22Rv1 (cell line): ENCODE measurements at regions not wholly inside any gene's neighbourhood (a gene's known extent, or its start where the extent isn't known, plus 50 kb on each side); places are given as distances from the start of the nearest gene placed in this dataset.
"Not testable (repeated sequence)": the region's sequence is repeated elsewhere in the genome, so short reads cannot be mapped to it uniquely, and the experiment has no call there.

Experiments used
- H3K27ac ChIP-seq: fragments of 450-650 bp; 2 replicates; pipeline ENCODE4 v1.5.1; 2017
- ZFX ChIP-seq: fragments of 450-650 bp; IDR thresholded peaks from 2 replicates; pipeline ENCODE4 v1.6.1; 2017; ENCODE audit warnings: antibody characterized with exemption, borderline replicate concordance
- TF ChIP-seq, protein P1 (sequence below): fragments of 450-650 bp; IDR thresholded peaks from 2 replicates; pipeline ENCODE4 v1.5.1; 2017; ENCODE audit warnings: mild to moderate bottlenecking

DNA sequence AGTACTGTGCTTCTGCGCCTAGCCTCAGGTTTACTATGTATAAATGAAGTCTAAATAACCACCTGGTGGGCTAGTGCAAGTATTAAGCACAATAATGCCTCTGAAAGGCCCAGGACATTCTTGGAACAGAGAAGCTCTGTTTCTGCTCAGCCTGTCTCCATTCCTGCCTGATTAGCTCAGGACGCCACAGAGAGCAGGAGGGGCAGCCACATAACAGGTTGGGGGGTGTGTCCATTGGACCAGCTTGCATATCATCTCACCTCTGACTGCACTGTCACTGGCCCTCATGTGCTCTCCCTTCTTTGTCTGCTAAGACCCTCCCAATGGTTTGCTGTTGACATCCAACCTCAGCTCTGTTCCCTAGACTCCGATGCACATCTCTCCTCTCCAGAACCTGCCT is 52.8 kb upstream of the IKZF1 start:
- H3K27ac ChIP-seq, result no peak overlapping the region
- TF ChIP-seq, protein P1, sequence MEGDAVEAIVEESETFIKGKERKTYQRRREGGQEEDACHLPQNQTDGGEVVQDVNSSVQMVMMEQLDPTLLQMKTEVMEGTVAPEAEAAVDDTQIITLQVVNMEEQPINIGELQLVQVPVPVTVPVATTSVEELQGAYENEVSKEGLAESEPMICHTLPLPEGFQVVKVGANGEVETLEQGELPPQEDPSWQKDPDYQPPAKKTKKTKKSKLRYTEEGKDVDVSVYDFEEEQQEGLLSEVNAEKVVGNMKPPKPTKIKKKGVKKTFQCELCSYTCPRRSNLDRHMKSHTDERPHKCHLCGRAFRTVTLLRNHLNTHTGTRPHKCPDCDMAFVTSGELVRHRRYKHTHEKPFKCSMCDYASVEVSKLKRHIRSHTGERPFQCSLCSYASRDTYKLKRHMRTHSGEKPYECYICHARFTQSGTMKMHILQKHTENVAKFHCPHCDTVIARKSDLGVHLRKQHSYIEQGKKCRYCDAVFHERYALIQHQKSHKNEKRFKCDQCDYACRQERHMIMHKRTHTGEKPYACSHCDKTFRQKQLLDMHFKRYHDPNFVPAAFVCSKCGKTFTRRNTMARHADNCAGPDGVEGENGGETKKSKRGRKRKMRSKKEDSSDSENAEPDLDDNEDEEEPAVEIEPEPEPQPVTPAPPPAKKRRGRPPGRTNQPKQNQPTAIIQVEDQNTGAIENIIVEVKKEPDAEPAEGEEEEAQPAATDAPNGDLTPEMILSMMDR, result no peak
- TF ChIP-seq ZFX, result no peak

DNA sequence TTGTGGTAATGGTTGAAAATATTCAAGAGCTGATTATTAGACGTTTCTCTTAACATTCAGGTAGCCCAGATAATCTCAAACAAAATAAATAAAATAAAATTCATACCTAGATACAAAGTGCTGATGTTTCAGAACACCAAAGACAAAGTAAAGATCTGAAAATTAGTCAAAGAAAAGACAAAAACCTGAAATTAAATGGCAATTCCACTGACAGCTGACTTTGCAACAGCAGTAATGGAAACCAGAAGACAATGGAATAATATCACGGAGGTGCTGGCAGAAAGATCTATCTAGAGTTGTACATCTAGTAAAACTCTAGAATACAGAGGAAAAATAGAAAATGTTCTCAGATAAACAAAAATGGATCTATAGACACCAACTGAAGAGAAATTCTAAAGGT is 58.0 kb upstream of the IKZF1 start:
- no peak overlapping the region for H3K27ac ChIP-seq
- TF ChIP-seq ZFX, result no peak
- TF ChIP-seq, protein P1, result no peak

DNA sequence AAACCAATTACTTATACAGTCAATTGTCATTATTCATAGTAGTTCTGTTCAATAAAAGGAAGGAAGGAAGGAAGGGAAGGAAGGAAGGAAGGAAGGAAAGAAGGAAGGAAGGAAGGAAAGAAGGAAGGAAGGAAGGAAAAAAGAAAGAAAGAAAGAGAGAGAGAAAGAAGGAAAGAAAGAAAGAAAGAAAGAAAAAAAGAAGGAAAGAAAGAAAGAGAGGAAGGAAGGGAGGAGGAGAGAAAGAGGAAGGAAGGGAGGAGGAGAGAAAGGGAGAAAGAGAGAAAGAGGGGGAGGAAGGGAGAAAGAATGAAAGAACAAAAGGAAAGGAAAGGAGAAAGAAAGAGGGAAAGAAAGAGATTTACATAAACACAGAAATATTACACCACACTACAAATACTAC is 62.4 kb upstream of the IKZF1 start:
- not testable (repeated sequence) for H3K27ac ChIP-seq

DNA sequence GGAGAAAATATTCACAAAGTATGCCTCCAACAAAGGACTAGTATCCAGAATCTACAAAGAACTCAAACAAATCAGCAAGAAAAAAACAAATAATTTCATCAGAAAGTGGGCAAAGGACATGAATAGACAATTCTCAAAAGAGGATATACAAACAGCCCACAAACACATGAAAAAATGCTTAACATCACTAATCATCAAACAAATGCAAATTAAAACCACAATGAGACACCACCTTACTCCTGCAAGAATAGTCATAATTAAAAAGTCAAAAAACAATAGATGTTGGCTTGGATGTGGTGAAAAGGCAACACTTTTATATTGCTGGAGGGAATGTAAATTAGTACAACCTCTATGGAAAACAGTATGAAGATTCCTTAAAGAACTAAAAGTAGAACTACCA is 63.8 kb upstream of the IKZF1 start:
- not testable (repeated sequence) for H3K27ac ChIP-seq

DNA sequence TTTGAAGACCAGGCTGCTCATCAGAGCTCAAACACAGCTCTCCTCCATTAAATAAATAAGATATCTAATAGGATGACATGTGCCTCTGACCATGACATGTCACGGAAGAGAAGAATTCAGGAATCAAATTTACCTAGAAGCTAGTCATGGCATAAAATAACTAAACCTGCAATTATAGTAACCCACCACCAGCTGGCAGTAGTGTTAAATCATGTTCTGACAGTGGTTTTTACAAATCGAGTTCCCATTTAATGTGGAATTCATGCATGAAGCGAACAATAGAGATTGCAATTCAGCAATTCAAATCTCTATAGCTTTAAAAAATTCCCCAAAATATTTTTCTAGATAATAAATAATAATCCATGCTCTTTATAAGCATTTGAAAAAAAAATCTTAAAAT is 74.6 kb upstream of the IKZF1 start:
- no peak overlapping the region for H3K27ac ChIP-seq
- TF ChIP-seq, protein P1, result peak; percentile 81
- no peak for TF ChIP-seq ZFX

DNA sequence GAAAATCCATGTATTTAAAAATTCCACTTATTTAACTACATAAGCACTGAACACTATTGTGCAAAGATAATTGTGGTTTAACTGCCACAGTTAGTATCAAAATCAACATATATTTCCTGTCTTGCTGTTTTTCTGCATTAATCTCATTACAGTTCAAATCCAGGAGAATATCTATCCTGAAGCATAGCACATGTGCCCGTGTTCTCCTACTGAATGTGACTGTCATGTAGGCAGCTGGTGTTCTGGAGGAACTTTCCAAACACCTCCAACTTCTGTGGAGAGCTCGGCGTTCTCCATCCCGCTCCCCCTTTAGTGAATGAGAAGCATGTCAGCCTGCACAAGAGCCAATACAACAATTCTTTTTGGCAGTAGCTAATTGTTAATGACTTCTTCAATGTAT is 76.4 kb upstream of the IKZF1 start:
- no peak overlapping the region for H3K27ac ChIP-seq
- TF ChIP-seq ZFX, result no peak

DNA sequence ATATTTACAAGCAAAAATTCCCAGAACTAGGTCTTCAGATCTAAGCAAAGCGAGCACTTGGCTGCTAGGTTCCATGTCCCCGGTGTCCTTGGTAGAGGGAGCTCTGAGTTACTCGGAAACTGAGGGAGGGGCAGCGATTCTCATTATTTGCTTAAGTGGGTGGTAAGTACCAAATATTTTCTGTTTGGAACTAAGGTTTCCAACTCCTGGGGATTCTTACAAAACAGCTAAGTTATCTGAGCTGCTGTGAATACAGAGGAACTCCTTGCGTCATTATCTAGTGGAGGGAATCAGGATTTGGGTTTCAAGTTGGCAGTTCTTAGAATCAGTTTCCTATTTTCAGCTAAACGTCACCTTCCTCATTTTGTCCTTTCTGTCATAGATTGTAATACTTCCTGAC is 76.8 kb upstream of the IKZF1 start:
- no peak for TF ChIP-seq ZFX
- TF ChIP-seq, protein P1, result no peak
- no peak overlapping the region for H3K27ac ChIP-seq

DNA sequence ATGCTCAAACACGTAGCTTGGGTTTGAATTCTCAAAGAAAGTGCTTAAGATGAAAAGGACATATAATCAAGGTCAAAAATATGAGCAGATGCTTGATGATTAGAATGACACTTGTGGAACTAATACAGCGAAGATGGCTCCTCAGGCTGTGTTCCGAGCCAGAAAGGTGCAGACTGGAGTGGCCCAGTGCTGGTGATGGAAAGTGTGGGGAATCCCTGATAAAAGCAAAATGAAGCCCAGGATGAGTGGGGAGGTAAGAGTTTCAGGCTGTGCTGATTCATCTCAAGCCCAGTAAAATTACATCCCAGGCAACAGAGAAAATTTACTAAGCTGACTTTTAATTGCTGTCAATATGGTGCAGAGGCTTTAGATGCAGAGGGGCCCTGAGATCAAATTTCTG is 77.8 kb upstream of the IKZF1 start:
- no peak overlapping the region for H3K27ac ChIP-seq
- TF ChIP-seq, protein P1, result no peak
- TF ChIP-seq ZFX, result no peak

DNA sequence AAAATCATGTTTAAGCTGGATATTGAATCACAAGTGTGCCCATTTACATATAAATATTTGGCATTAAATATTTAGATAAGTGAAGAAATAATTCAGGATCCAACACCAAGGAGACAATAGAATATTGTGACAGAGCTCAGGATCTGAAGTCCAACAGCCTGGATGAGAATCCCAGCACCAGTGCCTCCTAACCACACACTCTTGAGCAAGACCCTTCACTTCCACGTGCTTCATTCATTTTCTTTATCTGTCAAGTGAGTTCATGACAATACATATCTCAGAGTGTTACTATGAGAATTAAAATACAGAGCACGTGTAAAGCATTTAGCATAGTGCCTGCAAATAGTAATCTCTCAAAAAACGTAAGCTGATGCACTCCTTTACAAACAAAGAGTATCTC is 78.4 kb upstream of the IKZF1 start:
- no peak overlapping the region for H3K27ac ChIP-seq
- TF ChIP-seq, protein P1, result no peak
- TF ChIP-seq ZFX, result no peak
